Mucosa of descending colon (tissue), 3 donors: ENCODE measurements at regions not wholly inside any gene's neighbourhood (a gene's known extent, or its start where the extent isn't known, plus 50 kb on each side); places are given as distances from the start of the nearest gene placed in this dataset.

ENCODE experiments used
- ATAC-seq: fragments of 200-7000 bp; cut with Tn5 transposase; one replicate; pipeline ENCODE4 v1.9.1; 2020; ENCODE audit warnings: mild to moderate bottlenecking, moderate library complexity
- DNase-seq, 3 donors: peaks; one replicate each; pipeline ENCODE4 v3.0.0-alpha.2; 2020
- H3K36me3 ChIP-seq: fragments of 200-600 bp; one replicate; pipeline ENCODE4 v1.8.0; 2021; ENCODE audit warnings: low read depth, mild to moderate bottlenecking
- H3K4me1 ChIP-seq: fragments of 200-600 bp; one replicate; pipeline ENCODE4 v1.8.0; 2021; ENCODE audit warnings: low read depth, mild to moderate bottlenecking
- H3K4me3 ChIP-seq: fragments of 200-600 bp; one replicate; pipeline ENCODE4 v1.8.0; 2021; ENCODE audit warnings: mild to moderate bottlenecking
- H3K9me3 ChIP-seq: fragments of 200-600 bp; one replicate; pipeline ENCODE4 v1.8.0; 2021; ENCODE audit warnings: mild to moderate bottlenecking
- intact Hi-C, 2 donors: fragments of 100-400 bp; cut with DNase I in 1 of 2; cut with micrococcal nuclease in 1 of 2; formaldehyde crosslinking; loops; one replicate each; pipeline versions ENCODE4 v1.11.0 to v1.11.1; 2022; cut with DNase I, micrococcal nuclease
- TF ChIP-seq, protein P1 (sequence below): fragments of 200-600 bp; IDR thresholded peaks from one replicate; pipeline ENCODE4 v1.8.0; 2022; ENCODE audit warnings: antibody characterized with exemption, mild to moderate bottlenecking
- donor health status: DM: no; HTN: no; CAD: no; lungs with moderate emphysema.
- donor health status: DM: no; HTN: no; CAD: no.
- donor health status: DM: no; HTN: yes; CAD: no.

DNA sequence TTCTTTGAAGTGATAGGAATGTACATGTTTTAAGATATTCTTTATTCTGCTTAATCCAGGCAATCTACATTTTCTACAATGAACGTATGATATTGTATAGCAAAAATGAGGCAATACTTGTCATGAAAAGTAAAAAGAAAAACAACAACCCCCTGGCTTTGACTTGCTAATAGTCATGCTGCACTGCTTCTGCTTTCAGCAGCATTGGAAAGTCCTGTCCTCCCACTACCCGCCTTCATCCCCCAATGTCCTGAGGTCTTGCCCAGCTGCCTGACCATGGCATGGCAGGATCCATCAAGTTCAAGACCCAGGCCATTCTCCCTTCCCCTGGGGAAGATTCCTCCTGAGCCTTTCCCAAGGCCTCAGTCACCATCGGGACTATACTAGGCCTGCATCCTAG is 156.5 kb downstream of the SH3BGRL2 start:
- intact Hi-C loops = no loop called here
- no peak for ATAC-seq

DNA sequence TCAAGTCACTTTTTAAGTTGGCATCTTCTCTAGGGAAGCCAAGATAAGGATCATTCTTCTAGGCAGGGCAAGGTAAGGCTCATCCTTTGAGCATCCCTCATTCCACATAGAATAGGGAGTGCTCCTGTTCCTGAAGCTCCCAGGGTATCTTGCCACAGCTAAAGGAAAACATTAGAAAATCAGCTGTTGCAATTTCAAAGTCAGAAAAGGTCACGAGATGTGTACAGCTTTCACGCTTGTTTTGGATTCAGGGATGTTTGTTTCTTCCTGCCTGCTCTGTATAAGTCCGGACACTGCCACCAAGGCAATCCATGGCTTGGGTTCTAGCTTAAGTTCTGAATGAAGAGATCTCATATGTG is 153.2 kb downstream of the SH3BGRL2 start:
- no peak for ATAC-seq

More for the DNA sequence above, 156.5 kb downstream of the SH3BGRL2 start:
- TF ChIP-seq, protein P1, sequence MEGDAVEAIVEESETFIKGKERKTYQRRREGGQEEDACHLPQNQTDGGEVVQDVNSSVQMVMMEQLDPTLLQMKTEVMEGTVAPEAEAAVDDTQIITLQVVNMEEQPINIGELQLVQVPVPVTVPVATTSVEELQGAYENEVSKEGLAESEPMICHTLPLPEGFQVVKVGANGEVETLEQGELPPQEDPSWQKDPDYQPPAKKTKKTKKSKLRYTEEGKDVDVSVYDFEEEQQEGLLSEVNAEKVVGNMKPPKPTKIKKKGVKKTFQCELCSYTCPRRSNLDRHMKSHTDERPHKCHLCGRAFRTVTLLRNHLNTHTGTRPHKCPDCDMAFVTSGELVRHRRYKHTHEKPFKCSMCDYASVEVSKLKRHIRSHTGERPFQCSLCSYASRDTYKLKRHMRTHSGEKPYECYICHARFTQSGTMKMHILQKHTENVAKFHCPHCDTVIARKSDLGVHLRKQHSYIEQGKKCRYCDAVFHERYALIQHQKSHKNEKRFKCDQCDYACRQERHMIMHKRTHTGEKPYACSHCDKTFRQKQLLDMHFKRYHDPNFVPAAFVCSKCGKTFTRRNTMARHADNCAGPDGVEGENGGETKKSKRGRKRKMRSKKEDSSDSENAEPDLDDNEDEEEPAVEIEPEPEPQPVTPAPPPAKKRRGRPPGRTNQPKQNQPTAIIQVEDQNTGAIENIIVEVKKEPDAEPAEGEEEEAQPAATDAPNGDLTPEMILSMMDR = no peak
- Histone ChIP-seq H3K4me3 (no peak overlapping the region), H3K9me3 (no peaks in the 10 kb centered on the region), H3K36me3 (no peaks in the 10 kb centered on the region), H3K4me1 (no peaks in the 10 kb centered on the region)
- no peak for DNase-seq

DNA sequence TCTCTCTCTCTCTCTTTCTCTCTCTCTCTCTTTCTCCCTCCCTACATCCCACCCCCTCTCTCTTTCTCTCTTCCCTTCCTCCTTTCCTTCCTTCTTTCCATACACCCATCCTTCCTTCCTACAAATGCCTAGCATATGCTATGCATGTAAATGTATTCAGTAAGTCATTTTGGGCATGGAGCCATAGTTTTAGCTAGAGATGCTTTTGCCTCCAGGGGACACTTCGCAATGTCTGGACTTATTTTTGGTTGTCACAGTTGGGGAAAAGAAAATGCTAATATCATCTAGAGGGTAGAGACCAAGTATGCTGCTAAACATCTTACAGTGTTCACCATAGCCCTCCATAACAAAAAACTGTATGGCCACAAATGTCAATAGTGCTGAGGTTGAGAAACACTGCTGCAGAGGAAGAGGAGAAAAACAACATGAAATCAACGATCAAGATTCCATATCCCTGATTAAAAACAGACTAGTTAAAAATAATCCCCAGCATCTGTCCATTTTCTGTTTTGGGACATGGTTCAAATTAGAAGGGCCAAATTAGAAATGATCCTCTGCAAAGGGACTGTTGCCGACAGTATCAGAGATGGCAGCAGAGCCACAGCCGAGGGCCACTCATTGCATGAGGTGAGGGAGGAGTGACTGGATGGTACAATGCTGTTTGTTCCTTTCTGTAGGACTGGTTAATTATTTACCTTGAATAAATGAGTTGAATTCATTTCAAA is 152.7 kb downstream of the SH3BGRL2 start:
- no peaks in the 10 kb centered on the region for H3K9me3 ChIP-seq
- TF ChIP-seq, protein P1 = no peak
- DNase-seq (no peak), ATAC-seq (no peak)
- intact Hi-C loops = no loop called here
- no peaks in the 10 kb centered on the region for H3K4me1 ChIP-seq
- H3K36me3 ChIP-seq = no peaks in the 10 kb centered on the region
- no peak overlapping the region for H3K4me3 ChIP-seq

More for the DNA sequence above, 153.2 kb downstream of the SH3BGRL2 start:
- TF ChIP-seq, protein P1 = no peak
- no peaks in the 10 kb centered on the region for H3K4me1 ChIP-seq
- no peak overlapping the region for H3K4me3 ChIP-seq
- no peaks in the 10 kb centered on the region for H3K36me3 ChIP-seq
- H3K9me3 ChIP-seq = no peaks in the 10 kb centered on the region
- intact Hi-C loops = no loop called here
- DNase-seq = no peak

DNA sequence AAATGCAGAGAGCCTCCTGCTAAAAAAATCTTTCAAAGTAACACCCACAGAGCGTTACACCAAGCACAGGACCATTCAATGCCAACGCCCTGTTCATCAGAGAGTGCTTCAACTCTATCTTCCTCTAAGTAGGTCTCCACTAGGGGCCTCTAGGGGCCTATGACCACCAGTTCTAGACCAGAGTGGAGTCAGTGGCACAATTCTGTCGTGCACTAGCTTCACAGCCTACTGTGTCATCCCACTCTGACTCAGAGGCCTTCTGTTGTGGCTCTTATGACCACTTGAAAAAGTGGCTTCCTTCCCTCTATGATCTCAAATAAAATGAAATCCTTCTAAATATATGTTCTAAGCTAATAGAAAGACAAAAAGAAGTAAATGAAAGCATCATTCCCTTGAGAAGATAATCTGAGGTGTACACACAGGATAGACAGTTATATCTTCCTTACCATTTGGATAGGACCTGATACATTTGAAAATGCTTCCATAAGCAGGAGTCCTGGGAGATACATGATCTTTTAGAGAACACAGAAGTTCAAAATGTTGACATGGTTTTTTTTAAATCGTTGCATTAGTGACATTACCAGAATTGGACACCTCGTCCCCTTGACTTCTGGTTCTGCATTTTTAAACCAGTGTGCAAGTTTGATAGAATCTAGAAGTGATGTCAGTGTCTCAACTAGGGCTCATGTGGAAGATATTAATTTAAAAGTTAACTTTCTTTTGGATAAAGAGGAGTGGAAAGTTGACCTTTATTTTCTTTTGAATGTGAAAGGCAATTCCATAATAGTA is 151.9 kb downstream of the SH3BGRL2 start:
- no peak for DNase-seq
- Histone ChIP-seq H3K4me1 (peaks cover 2% of the 10 kb centered on the region), H3K4me3 (no peak overlapping the region), H3K9me3 (no peaks in the 10 kb centered on the region), H3K36me3 (no peaks in the 10 kb centered on the region)
- intact Hi-C loops = no loop called here
- TF ChIP-seq, protein P1 = no peak
- no peak for ATAC-seq

DNA sequence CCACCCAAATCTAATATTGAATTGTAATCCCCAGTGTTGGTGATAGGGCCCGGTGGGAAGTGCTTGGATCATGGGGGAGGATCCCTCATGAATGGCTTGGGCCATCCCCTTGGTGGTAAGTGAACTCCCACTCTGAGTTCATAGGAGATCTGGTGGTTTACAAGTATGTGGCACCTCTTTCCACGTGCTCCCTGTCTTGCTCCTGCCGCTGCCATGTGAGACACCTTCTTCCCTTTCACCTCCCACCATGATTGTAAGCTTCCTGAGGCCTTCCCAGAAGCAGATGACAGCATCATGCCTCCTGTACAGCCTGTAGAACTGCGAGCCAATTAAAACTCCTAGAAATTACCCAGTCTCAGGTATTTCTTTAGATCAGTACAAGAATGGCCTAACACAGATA is 150.8 kb downstream of the SH3BGRL2 start:
- ATAC-seq (no peak), DNase-seq (no peak)
- TF ChIP-seq, protein P1 = no peak
- intact Hi-C loops = no loop called here
- Histone ChIP-seq H3K4me1 (peaks cover 4% of the 10 kb centered on the region), H3K4me3 (no peak overlapping the region), H3K9me3 (no peaks in the 10 kb centered on the region), H3K36me3 (no peaks in the 10 kb centered on the region)
